Liver (tissue), 7 donors: ENCODE measurements at regions not wholly inside any gene's neighbourhood (a gene's known extent, or its start where the extent isn't known, plus 50 kb on each side); places are given as distances from the start of the nearest gene placed in this dataset.

ENCODE experiments used
- DNase-seq: peaks from one replicate; pipeline ENCODE4 v3.0.0-alpha.2; 2017; ENCODE audit warnings: low spot score
- H3K27ac ChIP-seq, 2 donors: one replicate each; pipeline ENCODE4 v1.7.0; 2013; ENCODE audit warnings: inconsistent platforms in 2 of 2, low read length in 2 of 2, control low read depth in 1 of 2, low read depth in 1 of 2, mild to moderate bottlenecking in 1 of 2
- H3K27me3 ChIP-seq, 4 donors: one replicate each; pipeline versions ENCODE4 v1.6.1 to v1.7.0; 2013; ENCODE audit warnings: low read length in 3 of 4, inconsistent platforms in 1 of 4, mild to moderate bottlenecking in 1 of 4, moderate library complexity in 1 of 4; ENCODE audit not compliant: control insufficient read depth in 4 of 4, insufficient read depth in 4 of 4
- H3K36me3 ChIP-seq, 4 donors: one replicate each; pipeline versions ENCODE4 v1.6.1 to v1.7.0; 2013; ENCODE audit warnings: low read length in 3 of 4, mild to moderate bottlenecking in 3 of 4, low read depth in 1 of 4, moderate library complexity in 1 of 4; ENCODE audit not compliant: control insufficient read depth in 4 of 4, insufficient read depth in 3 of 4
- H3K4me1 ChIP-seq, 4 donors: one replicate each; pipeline versions ENCODE4 v1.6.1 to v1.7.0; 2013; ENCODE audit warnings: low read length in 3 of 4, mild to moderate bottlenecking in 3 of 4, moderate library complexity in 1 of 4; ENCODE audit not compliant: control insufficient read depth in 4 of 4, insufficient read depth in 4 of 4
- H3K4me3 ChIP-seq, 3 donors: one replicate each; pipeline versions ENCODE4 v1.6.1 to v1.7.0; 2013; ENCODE audit warnings: low read length in 3 of 3, control low read depth in 1 of 3, low read depth in 1 of 3, mild to moderate bottlenecking in 1 of 3
- H3K9ac ChIP-seq, 2 donors: one replicate each; pipeline ENCODE4 v1.7.0; 2013; ENCODE audit warnings: low read length in 2 of 2, mild to moderate bottlenecking in 2 of 2, moderate library complexity in 2 of 2, control low read depth in 1 of 2, low read depth in 1 of 2
- H3K9me3 ChIP-seq, 4 donors: one replicate each; pipeline versions ENCODE4 v1.6.1 to v1.7.0; 2013; ENCODE audit warnings: low read length in 3 of 4; ENCODE audit not compliant: control insufficient read depth in 4 of 4
- FOXA1 ChIP-seq: IDR thresholded peaks from 2 replicates; pipeline ENCODE4 v1.6.1; 2016; ENCODE audit warnings: antibody characterized with exemption
- FOXA2 ChIP-seq: IDR thresholded peaks from 2 replicates; pipeline ENCODE4 v1.6.1; 2016; ENCODE audit warnings: antibody characterized with exemption
- GABPA ChIP-seq, 2 donors: IDR thresholded peaks in 1 of 2; conservative IDR thresholded peaks in 1 of 2; 2 replicates each; pipeline ENCODE4 v1.6.1; 2016; ENCODE audit warnings: antibody characterized with exemption in 2 of 2, mild to moderate bottlenecking in 1 of 2, moderate library complexity in 1 of 2
- HNF4A ChIP-seq, 2 donors: conservative IDR thresholded peaks; 2 replicates each; pipeline ENCODE4 v1.6.1; 2016; ENCODE audit warnings: antibody characterized with exemption in 2 of 2, mild to moderate bottlenecking in 2 of 2
- HNF4G ChIP-seq: IDR thresholded peaks from 2 replicates; pipeline ENCODE4 v1.6.1; 2016; ENCODE audit warnings: antibody characterized with exemption
- JUND ChIP-seq, 2 donors: IDR thresholded peaks; 2 replicates each; pipeline ENCODE4 v1.6.1; 2016; ENCODE audit warnings: antibody characterized with exemption in 2 of 2
- NR2F2 ChIP-seq: IDR thresholded peaks from 2 replicates; pipeline ENCODE4 v1.6.1; 2016; ENCODE audit warnings: antibody characterized with exemption
- RAD21 ChIP-seq, 2 donors: IDR thresholded peaks; 2 replicates each; pipeline ENCODE4 v1.6.1; 2016; ENCODE audit warnings: antibody characterized with exemption in 2 of 2, mild to moderate bottlenecking in 2 of 2
- TAF1 ChIP-seq: conservative IDR thresholded peaks from 2 replicates; pipeline ENCODE4 v1.6.1; 2016; ENCODE audit warnings: antibody characterized with exemption, mild to moderate bottlenecking
- YY1 ChIP-seq: IDR thresholded peaks from 2 replicates; pipeline ENCODE4 v1.6.1; 2016; ENCODE audit warnings: antibody characterized with exemption, mild to moderate bottlenecking
- WGBS: extraction: QIAGEN DNeasy Blood & Tissue Kit; methylation state at CpG from one replicate; pipeline ENCODE4 v1.1.7; 2013; 5-methylcytosine and 5-hydroxymethylcytosine counted together
- TF ChIP-seq, protein P1 (sequence below): IDR thresholded peaks from 2 replicates; pipeline ENCODE4 v1.6.1; 2016; ENCODE audit warnings: antibody characterized with exemption
- TF ChIP-seq, protein P2 (sequence below): IDR thresholded peaks from 2 replicates; pipeline ENCODE4 v1.6.1; 2016; ENCODE audit warnings: antibody characterized with exemption
- TF ChIP-seq, protein P3 (sequence below): IDR thresholded peaks from 2 replicates; pipeline ENCODE4 v1.6.1; 2016; ENCODE audit warnings: antibody characterized with exemption, mild to moderate bottlenecking
- TF ChIP-seq, protein P4 (sequence below): IDR thresholded peaks from 2 replicates; pipeline ENCODE4 v1.6.1; 2016; ENCODE audit warnings: antibody characterized with exemption
- donor health status: healthy.
- donor health status: healthy.
- donor health status: healthy.
- donor health status: healthy.

DNA sequence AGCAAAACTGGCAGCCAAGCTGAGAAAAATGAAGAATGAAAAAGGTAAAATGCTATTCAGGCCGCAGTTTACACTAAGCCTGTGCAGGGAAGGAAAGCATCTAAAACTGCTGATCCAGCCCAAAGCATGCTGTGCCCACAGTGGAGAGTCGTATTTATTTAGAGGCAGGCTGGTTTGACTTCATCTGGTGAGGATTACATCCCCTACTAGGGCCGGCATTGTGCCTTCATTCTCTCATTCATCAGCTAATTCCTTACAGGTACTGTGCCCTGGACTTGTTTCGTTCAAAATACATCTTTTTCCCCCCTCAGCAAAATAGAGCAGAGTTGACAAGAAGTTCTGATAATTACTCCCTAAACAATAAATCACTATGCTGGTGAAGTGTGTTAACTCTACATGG, 137.5 kb upstream of the DAP start:
- Histone ChIP-seq H3K9ac (no peak overlapping the region), H3K9me3 (no peaks in the 10 kb centered on the region), H3K27ac (no peak overlapping the region), H3K27me3 (no peaks in the 10 kb centered on the region), H3K4me3 (no peak overlapping the region), H3K36me3 (no peaks in the 10 kb centered on the region), H3K4me1 (no peaks in the 10 kb centered on the region)
- TF ChIP-seq FOXA2 (no peak), TAF1 (no peak), RAD21 (IDR thresholded peaks at IDR 0.05) (no peak), GABPA (IDR thresholded peaks at IDR 0.05 in 1 of 2, conservative IDR thresholded peaks at IDR 0.05 in 1 of 2) (no peak), NR2F2 (no peak), FOXA1 (no peak), JUND (IDR thresholded peaks at IDR 0.05) (no peak), HNF4G (no peak), HNF4A (conservative IDR thresholded peaks at IDR 0.05) (no peak)
- TF ChIP-seq, protein P1, sequence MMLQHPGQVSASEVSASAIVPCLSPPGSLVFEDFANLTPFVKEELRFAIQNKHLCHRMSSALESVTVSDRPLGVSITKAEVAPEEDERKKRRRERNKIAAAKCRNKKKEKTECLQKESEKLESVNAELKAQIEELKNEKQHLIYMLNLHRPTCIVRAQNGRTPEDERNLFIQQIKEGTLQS = no peak
- TF ChIP-seq, protein P2, sequence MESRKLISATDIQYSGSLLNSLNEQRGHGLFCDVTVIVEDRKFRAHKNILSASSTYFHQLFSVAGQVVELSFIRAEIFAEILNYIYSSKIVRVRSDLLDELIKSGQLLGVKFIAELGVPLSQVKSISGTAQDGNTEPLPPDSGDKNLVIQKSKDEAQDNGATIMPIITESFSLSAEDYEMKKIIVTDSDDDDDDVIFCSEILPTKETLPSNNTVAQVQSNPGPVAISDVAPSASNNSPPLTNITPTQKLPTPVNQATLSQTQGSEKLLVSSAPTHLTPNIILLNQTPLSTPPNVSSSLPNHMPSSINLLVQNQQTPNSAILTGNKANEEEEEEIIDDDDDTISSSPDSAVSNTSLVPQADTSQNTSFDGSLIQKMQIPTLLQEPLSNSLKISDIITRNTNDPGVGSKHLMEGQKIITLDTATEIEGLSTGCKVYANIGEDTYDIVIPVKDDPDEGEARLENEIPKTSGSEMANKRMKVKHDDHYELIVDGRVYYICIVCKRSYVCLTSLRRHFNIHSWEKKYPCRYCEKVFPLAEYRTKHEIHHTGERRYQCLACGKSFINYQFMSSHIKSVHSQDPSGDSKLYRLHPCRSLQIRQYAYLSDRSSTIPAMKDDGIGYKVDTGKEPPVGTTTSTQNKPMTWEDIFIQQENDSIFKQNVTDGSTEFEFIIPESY = no peak
- TF ChIP-seq, protein P3, sequence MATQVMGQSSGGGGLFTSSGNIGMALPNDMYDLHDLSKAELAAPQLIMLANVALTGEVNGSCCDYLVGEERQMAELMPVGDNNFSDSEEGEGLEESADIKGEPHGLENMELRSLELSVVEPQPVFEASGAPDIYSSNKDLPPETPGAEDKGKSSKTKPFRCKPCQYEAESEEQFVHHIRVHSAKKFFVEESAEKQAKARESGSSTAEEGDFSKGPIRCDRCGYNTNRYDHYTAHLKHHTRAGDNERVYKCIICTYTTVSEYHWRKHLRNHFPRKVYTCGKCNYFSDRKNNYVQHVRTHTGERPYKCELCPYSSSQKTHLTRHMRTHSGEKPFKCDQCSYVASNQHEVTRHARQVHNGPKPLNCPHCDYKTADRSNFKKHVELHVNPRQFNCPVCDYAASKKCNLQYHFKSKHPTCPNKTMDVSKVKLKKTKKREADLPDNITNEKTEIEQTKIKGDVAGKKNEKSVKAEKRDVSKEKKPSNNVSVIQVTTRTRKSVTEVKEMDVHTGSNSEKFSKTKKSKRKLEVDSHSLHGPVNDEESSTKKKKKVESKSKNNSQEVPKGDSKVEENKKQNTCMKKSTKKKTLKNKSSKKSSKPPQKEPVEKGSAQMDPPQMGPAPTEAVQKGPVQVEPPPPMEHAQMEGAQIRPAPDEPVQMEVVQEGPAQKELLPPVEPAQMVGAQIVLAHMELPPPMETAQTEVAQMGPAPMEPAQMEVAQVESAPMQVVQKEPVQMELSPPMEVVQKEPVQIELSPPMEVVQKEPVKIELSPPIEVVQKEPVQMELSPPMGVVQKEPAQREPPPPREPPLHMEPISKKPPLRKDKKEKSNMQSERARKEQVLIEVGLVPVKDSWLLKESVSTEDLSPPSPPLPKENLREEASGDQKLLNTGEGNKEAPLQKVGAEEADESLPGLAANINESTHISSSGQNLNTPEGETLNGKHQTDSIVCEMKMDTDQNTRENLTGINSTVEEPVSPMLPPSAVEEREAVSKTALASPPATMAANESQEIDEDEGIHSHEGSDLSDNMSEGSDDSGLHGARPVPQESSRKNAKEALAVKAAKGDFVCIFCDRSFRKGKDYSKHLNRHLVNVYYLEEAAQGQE = no peak
- TF ChIP-seq, protein P4, sequence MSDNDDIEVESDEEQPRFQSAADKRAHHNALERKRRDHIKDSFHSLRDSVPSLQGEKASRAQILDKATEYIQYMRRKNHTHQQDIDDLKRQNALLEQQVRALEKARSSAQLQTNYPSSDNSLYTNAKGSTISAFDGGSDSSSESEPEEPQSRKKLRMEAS = no peak
- 81% methylated on average over 4 of the region's 4 CpGs for WGBS
- no peak for DNase-seq

DNA sequence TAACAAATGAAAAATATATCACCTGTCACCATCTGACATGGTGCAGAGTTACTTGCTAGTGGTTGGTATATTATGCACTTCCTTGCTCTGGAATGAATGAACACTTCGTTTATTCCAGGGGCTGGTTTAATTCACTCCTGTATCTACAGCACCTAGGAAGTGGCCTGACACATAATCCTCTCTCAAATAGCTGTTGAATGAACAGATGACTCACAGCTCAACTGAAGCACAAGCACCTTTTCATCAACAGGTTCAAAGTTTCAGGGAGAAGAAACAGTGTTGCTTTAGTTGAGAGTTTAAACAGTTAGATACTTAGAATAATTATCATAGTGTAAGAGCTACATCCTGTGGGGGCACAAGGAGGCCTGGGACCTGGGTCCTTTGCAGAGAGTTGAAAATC, 135.0 kb upstream of the DAP start:
- DNase-seq = no peak
- WGBS = 75% methylated on average over 1 of the region's 1 CpG
- Histone ChIP-seq H3K27ac (no peak overlapping the region), H3K36me3 (no peaks in the 10 kb centered on the region), H3K9ac (no peak overlapping the region), H3K27me3 (no peaks in the 10 kb centered on the region), H3K9me3 (peaks cover 0 to 2% (median 0%) of the 10 kb centered on the region in 4 donors), H3K4me3 (no peak overlapping the region), H3K4me1 (no peaks in the 10 kb centered on the region)
- TF ChIP-seq TAF1 = no peak
- no peak for TF ChIP-seq NR2F2
- TF ChIP-seq HNF4G = no peak
- TF ChIP-seq RAD21 (IDR thresholded peaks at IDR 0.05) = no peak
- TF ChIP-seq YY1 = no peak
- no peak for TF ChIP-seq FOXA2
